OCI-LY3 (cell line): ENCODE measurements at regions not wholly inside any gene's neighbourhood (a gene's known extent, or its start where the extent isn't known, plus 50 kb on each side); places are given as distances from the start of the nearest gene placed in this dataset.

Source experiments
- H2AFZ ChIP-seq: fragments of 200-600, 300-600 bp; shearing (Covaris generic); 2 replicates; pipeline ENCODE4 v1.6.0; 2014; ENCODE audit warnings: antibody characterized with exemption, low read depth, low read length
- H3K27ac ChIP-seq: fragments of 200-600, 300-600 bp; sonication (generic); 2 replicates; pipeline ENCODE4 v1.5.1; 2014; ENCODE audit warnings: mild to moderate bottlenecking, low read length, moderate library complexity, mixed read lengths
- H3K27me3 ChIP-seq: fragments of 200-600, 300-600 bp; sonication (generic); 2 replicates; pipeline ENCODE4 v1.6.1; 2014; ENCODE audit warnings: low read depth, low read length, mixed read lengths
- H3K36me3 ChIP-seq: fragments of 200-600, 300-600 bp; sonication (generic); replicated peaks from 2 replicates; pipeline ENCODE3; 2014; ENCODE audit warnings: low read depth, low read length, mixed read lengths
- H3K4me1 ChIP-seq: fragments of 300-600, 200-600 bp; sonication (generic); 2 replicates; pipeline ENCODE4 v1.6.1; 2014; ENCODE audit warnings: low read length, mixed read lengths
- H3K4me2 ChIP-seq: fragments of 200-600, 300-600 bp; sonication (generic); 2 replicates; pipeline ENCODE4 v1.6.1; 2014; ENCODE audit warnings: low read length, mixed read lengths
- H3K4me3 ChIP-seq: fragments of 300-600, 200-600 bp; sonication (generic); 2 replicates; pipeline ENCODE4 v1.5.1; 2014; ENCODE audit warnings: antibody characterized with exemption, mild to moderate bottlenecking, low read length, moderate library complexity
- H3K79me2 ChIP-seq: fragments of 300-600, 200-600 bp; shearing (Covaris generic); 2 replicates; pipeline ENCODE4 v1.6.1; 2014; ENCODE audit warnings: mild to moderate bottlenecking, low read length, mixed read lengths
- H3K9ac ChIP-seq: fragments of 300-600, 200-600 bp; shearing (Covaris generic); 2 replicates; pipeline ENCODE4 v1.6.0; 2014; ENCODE audit warnings: mild to moderate bottlenecking, low read length, moderate library complexity
- H3K9me3 ChIP-seq: fragments of 200-600, 300-600 bp; shearing (Covaris generic); 2 replicates; pipeline ENCODE4 v1.6.1; 2014; ENCODE audit warnings: low read length, mixed read lengths; ENCODE audit not compliant: insufficient read depth
- H4K20me1 ChIP-seq: fragments of 200-600, 300-600 bp; sonication (generic); 2 replicates; pipeline ENCODE4 v1.6.1; 2016; ENCODE audit warnings: low read length, mixed read lengths; ENCODE audit not compliant: insufficient read depth
- EZH2phosphoT487 ChIP-seq: fragments of 200-600 bp; shearing (Covaris generic); IDR thresholded peaks from 2 replicates; pipeline ENCODE4 v1.6.1; 2018; ENCODE audit warnings: antibody characterized with exemption, mixed run types, low read depth
- TF ChIP-seq, protein P1 (sequence below): fragments of 200-600, 300-600 bp; sonication (generic); IDR thresholded peaks from 2 replicates; pipeline ENCODE4 v1.5.1; 2014; ENCODE audit warnings: antibody characterized with exemption, low read length, low read depth

DNA sequence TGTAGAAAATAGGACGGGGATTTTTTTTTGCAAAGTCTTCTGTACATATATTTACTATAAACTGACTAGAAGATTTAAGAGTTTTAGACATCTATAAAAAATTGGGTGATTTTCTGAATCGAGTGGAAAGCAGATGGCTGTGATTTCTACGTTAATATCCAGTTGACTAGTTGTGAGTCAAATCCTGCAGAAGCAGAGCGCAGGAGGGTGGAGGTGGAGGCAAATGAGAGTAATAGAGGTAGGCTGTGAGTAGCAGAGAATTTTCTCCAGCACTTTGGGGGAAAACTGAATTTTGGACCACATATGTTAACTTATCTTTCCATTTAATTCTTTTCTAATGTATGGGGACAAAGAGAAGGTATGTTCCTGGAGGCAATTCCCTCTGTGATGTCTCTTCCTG lies 82.1 kb upstream of the SOX3 start:
- Histone ChIP-seq H3K27ac (no peak overlapping the region), H3K27me3 (no peaks in the 10 kb centered on the region), H3K36me3 (no peaks in the 10 kb centered on the region), H3K4me2 (no peak overlapping the region), H3K4me1 (no peaks in the 10 kb centered on the region), H3K79me2 (no peaks in the 10 kb centered on the region), H3K9ac (no peak overlapping the region), H3K9me3 (no peaks in the 10 kb centered on the region), H3K4me3 (no peak overlapping the region), H2AFZ (no peak overlapping the region), H4K20me1 (no peaks in the 10 kb centered on the region)
- TF ChIP-seq, protein P1, sequence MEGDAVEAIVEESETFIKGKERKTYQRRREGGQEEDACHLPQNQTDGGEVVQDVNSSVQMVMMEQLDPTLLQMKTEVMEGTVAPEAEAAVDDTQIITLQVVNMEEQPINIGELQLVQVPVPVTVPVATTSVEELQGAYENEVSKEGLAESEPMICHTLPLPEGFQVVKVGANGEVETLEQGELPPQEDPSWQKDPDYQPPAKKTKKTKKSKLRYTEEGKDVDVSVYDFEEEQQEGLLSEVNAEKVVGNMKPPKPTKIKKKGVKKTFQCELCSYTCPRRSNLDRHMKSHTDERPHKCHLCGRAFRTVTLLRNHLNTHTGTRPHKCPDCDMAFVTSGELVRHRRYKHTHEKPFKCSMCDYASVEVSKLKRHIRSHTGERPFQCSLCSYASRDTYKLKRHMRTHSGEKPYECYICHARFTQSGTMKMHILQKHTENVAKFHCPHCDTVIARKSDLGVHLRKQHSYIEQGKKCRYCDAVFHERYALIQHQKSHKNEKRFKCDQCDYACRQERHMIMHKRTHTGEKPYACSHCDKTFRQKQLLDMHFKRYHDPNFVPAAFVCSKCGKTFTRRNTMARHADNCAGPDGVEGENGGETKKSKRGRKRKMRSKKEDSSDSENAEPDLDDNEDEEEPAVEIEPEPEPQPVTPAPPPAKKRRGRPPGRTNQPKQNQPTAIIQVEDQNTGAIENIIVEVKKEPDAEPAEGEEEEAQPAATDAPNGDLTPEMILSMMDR = no peak
- no peak for TF ChIP-seq EZH2phosphoT487

DNA sequence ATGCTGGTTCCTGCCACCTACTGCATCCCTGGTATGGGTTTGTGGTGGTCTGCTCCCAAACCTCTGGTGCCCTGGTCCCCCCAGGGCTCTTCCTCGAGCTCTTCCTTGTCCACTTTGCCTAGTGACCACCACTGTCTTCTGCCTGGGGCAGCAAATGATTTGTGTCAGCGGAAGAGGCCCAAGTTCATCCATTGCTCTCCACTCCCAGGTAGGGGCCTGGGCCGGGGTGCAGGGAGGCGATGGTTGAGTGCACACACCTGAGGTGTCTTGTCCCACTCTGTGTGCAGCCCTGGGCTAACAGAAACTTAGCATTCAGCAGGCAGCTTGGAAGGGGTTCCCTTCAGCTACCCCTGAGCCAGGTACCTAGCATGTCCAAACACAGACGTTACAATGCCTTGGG lies 75.6 kb upstream of the SOX3 start:
- no peak overlapping the region for H3K27ac ChIP-seq
- H2AFZ ChIP-seq = no peak overlapping the region
- H4K20me1 ChIP-seq = no peaks in the 10 kb centered on the region
- no peak for TF ChIP-seq EZH2phosphoT487
- TF ChIP-seq, protein P1 = no peak
- no peak overlapping the region for H3K4me3 ChIP-seq
- no peaks in the 10 kb centered on the region for H3K4me1 ChIP-seq
- H3K27me3 ChIP-seq = no peaks in the 10 kb centered on the region
- H3K4me2 ChIP-seq = no peak overlapping the region
- no peak overlapping the region for H3K9ac ChIP-seq
- H3K36me3 ChIP-seq = no peaks in the 10 kb centered on the region
- no peaks in the 10 kb centered on the region for H3K79me2 ChIP-seq
- H3K9me3 ChIP-seq = no peaks in the 10 kb centered on the region

DNA sequence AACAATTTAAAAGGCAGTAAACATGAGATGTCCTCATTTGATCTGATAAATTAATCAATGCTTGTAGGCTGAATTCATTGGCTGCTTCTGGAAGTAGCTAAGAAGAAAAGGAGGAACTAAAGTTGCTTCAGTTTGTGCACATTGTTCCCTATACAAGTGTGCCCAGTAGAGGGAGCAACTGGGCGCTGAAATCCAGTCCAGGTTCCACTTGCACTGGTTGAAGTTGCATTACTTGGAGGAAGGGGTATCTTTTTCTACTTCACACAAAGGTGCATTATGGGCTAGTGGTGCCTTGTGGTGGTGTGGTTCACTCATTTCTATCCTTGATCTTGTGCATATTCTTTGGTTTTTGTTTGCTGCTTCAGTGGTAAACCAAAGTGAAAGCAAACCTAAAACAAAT lies 67.9 kb upstream of the SOX3 start:
- H3K27ac ChIP-seq = no peak overlapping the region

DNA sequence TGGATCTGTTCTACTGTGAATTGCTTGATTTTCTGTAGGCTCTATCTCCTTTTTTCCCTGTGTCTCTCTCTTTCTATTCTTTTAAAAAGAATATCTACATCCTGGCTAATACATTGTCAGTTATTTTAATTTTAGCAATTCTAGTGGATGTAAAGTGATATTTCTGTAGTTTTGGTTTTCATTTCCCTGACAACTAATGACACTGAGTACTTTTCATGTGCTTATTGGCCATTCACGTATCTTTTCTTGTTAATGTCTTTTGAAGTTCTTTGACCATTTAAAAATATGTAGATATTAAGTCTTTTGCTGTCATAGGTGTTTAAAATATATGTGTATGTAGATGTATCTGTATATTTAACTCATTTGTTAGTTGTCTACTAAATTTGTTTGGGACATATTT lies 59.0 kb upstream of the SOX3 start:
- no peak overlapping the region for H3K27ac ChIP-seq
- H2AFZ ChIP-seq = no peak overlapping the region
- no peaks in the 10 kb centered on the region for H3K9me3 ChIP-seq
- H3K4me3 ChIP-seq = no peak overlapping the region
- no peak overlapping the region for H3K4me2 ChIP-seq
- no peaks in the 10 kb centered on the region for H3K4me1 ChIP-seq
- no peaks in the 10 kb centered on the region for H3K27me3 ChIP-seq
- no peaks in the 10 kb centered on the region for H3K79me2 ChIP-seq
- H3K9ac ChIP-seq = no peak overlapping the region
- H3K36me3 ChIP-seq = no peaks in the 10 kb centered on the region
- no peak for TF ChIP-seq EZH2phosphoT487
- TF ChIP-seq, protein P1 = no peak
- no peaks in the 10 kb centered on the region for H4K20me1 ChIP-seq

More for the DNA sequence above, 67.9 kb upstream of the SOX3 start:
- Histone ChIP-seq H3K79me2 (no peaks in the 10 kb centered on the region), H3K4me3 (no peak overlapping the region), H4K20me1 (no peaks in the 10 kb centered on the region), H3K4me1 (no peaks in the 10 kb centered on the region), H3K36me3 (no peaks in the 10 kb centered on the region), H3K9me3 (no peaks in the 10 kb centered on the region), H3K27me3 (no peaks in the 10 kb centered on the region), H2AFZ (no peak overlapping the region), H3K4me2 (peak overlapping the region; percentile 51), H3K9ac (no peak overlapping the region)
- TF ChIP-seq EZH2phosphoT487 = no peak
- TF ChIP-seq, protein P1 = peak; percentile 68
